ENCODE measurements at regions not wholly inside any gene's neighbourhood (a gene's known extent, or its start where the extent isn't known, plus 50 kb on each side); places are given as distances from the start of the nearest gene placed in this dataset.

DNA sequence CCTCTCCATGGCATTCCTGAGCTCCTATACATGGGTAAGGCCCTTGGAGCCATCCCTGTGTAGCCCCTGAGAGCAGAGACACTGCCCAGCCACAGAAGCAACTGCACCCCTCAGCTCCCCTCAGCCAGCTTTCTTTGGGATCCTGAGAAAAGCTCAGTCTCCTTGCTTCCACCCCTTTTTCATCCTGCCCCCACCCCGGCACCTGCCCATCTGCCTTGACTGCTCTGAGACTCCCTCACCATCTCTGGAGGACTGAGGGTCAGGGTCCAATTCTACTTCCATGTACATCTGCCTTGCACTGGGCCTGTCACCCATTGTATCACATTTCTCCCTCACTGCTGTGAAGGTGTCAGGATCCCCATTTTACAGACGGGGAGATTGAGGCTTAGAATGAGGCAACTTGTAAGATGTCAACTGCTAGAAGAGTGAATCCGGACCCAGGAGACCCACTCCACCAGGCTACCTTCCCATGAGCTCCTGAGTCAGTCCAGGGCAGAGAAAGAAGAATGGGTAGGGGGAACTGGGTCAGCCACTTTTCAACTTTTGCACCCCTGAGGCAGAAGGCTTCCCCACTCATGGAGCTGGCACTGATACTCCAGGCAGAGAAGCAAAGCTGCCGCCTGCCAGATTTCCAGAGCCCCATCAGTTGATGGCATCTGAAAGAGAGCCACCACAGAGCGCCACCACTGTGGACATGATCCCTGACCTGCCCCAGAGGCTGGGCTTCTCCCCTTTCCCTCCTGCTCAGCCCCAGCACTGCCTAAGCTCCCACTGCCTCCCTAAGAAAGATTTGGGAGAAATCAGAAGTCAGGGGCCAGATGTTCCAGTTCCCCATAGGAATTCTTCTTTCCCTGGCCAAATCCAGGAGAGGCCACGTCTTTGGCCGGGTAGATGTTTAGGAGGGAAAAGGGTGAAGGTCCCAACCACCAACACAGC is 135.4 kb downstream of the TMEM132E start:
- Histone ChIP-seq H3K4me1 (replicated peaks) (no peaks in the 10 kb centered on the region), H3K27ac (no peak overlapping the region), H3K4me3 (no peak overlapping the region), H3K9me3 (replicated peaks) (no peaks in the 10 kb centered on the region), H3K36me3 (no peaks in the 10 kb centered on the region), H3K27me3 (replicated peaks) (no peaks in the 10 kb centered on the region)
- peak in 1 of 2 experiments; percentile 18 for DNase-seq (ENCODE audit: low read depth in 1 of 2, low spot score in 2 of 2)

DNA sequence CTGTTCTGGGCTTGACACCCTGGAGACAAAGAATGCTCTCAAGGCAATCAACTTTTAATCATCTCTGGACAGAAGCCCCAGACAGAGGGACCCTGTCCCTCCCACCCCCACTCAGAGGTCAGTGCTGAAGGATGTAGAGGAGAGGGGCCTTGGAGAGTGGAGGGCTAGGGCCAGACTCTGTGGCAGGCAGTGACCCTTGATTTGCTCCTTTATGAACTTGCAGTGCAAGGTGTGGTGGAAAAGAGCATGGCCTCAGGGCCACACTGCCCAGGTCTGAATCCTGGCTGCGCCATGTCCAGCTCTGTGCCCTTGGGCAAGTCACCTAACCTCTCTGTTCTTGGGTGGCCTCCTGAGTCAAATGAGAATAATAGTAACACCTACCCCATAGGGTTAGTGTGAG is 134.3 kb downstream of the TMEM132E start:
- Histone ChIP-seq H3K4me1 (replicated peaks) (no peaks in the 10 kb centered on the region), H3K27ac (no peak overlapping the region), H3K27me3 (replicated peaks) (no peaks in the 10 kb centered on the region), H3K4me3 (no peak overlapping the region), H3K9me3 (replicated peaks) (no peaks in the 10 kb centered on the region), H3K36me3 (no peaks in the 10 kb centered on the region)
- peak in 1 of 2 experiments; percentile 16 for DNase-seq (ENCODE audit: low read depth in 1 of 2, low spot score in 2 of 2)

DNA sequence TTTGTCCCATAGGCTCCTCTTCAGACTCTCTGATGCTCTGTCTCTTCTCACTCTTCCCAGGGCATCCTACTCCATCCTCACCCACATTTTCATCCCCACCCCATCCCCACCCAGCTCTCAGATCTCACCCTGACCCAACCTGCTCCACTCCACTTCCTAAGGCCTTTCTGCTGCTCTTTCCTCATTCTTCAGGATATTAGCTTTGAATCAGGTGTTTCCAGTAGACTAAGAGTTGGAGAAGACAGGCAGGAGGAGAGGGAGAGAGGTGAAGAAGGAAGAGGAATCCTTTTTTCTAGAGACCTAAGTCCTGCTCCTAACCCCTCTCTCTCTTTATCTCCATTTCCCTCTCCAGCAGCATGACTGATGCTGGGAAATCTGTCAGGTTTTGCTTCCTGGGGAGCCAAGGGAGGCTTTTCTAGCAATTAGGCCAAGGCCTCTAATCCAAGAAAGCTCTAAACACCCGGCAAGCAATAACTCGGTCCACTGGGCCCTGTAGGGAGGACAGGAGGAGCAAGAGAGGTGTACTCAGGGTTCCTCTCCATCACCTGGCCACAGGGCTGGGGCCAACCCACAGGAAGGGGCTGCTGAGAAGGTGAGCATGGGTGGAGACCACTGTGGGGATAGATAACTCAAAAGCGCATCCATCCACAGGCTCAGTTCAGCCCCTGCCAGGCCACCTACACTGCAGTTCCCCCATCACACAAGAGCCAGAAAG is 133.3 kb downstream of the TMEM132E start:
- Histone ChIP-seq H3K27ac (no peak overlapping the region), H3K9me3 (replicated peaks) (no peaks in the 10 kb centered on the region), H3K36me3 (no peaks in the 10 kb centered on the region), H3K4me3 (no peak overlapping the region), H3K27me3 (replicated peaks) (no peaks in the 10 kb centered on the region), H3K4me1 (replicated peaks) (no peaks in the 10 kb centered on the region)
- peak in 1 of 2 experiments; percentile 18 for DNase-seq (ENCODE audit: low read depth in 1 of 2, low spot score in 2 of 2)

DNA sequence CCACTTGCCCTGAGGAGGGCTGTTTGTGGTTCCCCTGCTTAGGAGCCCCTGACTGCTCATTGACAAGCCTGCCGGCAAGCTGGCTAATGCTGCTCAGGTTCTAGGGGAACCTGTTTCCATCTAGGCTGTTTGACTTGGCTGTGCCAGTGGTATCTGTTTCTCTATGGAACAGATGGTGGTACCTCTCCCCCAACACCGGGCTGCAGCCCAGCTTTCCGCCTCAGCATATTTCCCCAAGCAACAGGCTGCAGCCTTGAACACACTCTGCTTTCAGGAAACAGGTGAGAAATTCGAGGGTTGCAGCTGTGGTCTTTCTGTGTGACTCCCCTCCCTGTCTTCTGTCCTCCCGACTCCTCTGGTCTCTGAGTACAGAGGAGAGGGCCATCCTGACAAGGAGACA is 132.3 kb downstream of the TMEM132E start:
- H3K4me3 ChIP-seq = no peak overlapping the region
- DNase-seq (ENCODE audit: low read depth in 1 of 2, low spot score in 2 of 2) = peak in 1 of 2 experiments; percentile 23
- H3K36me3 ChIP-seq = no peaks in the 10 kb centered on the region
- no peaks in the 10 kb centered on the region for H3K4me1 ChIP-seq (replicated peaks)
- H3K9me3 ChIP-seq (replicated peaks) = no peaks in the 10 kb centered on the region
- no peak overlapping the region for H3K27ac ChIP-seq
- no peaks in the 10 kb centered on the region for H3K27me3 ChIP-seq (replicated peaks)

DNA sequence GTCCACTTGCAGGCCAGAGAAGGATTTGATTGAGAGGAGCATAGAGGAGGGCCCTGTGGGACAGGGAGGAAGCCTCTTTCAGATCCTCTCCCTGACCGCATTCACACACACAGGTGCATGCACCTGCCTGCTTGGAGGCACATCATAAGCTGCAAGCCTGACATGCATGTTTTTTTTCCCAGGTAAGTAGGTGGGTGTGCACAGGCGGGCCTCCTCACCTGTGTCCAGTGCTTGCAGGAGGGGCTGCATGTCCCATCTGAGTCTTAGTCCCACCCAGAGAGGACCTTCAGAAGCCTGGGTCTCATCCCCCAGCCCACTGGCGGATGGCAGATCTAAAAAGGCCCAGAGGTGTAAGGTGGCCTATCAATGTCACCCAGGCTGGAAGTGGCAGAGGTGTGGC is 130.8 kb downstream of the TMEM132E start:
- Histone ChIP-seq H3K9me3 (replicated peaks) (no peaks in the 10 kb centered on the region), H3K4me1 (replicated peaks) (no peaks in the 10 kb centered on the region), H3K27ac (no peak overlapping the region), H3K4me3 (no peak overlapping the region), H3K36me3 (no peaks in the 10 kb centered on the region), H3K27me3 (replicated peaks) (no peaks in the 10 kb centered on the region)
- DNase-seq (ENCODE audit: low read depth in 1 of 2, low spot score in 2 of 2) = no peak

DNA sequence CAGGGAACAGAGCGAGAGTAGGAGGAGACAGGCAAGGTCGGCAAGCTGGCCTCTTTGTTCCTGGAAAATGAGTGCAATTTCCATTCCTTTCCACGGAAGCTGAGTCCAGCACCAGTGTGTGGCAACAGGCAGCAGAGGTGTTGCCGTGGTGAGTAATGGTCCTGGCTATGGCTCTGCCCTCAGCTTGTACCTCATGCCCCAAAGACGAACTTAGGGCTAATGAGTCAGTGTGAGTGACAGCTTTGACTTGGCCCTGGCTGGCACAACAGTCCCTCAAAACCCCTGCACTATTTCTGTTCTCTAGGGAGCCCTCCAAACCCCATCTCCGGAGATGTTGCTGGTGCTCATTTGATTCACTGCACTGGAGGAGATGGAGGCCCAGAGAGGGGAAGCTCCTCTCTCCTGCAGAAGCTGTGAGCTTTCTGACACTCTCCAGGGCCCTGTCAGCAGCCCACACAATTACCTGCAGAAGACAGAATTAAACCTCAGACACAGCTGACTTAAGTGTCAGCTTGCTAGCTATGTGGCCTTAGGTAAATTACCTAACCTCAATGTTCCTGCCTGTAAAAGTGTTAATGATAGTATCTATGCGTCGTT is 129.9 kb downstream of the TMEM132E start:
- no peaks in the 10 kb centered on the region for H3K9me3 ChIP-seq (replicated peaks)
- DNase-seq (ENCODE audit: low read depth in 1 of 2, low spot score in 2 of 2) = peak in 1 of 2 experiments; percentile 11
- H3K36me3 ChIP-seq = no peaks in the 10 kb centered on the region
- no peaks in the 10 kb centered on the region for H3K4me1 ChIP-seq (replicated peaks)
- H3K27ac ChIP-seq = no peak overlapping the region
- H3K4me3 ChIP-seq = no peak overlapping the region
- H3K27me3 ChIP-seq (replicated peaks) = no peaks in the 10 kb centered on the region

DNA sequence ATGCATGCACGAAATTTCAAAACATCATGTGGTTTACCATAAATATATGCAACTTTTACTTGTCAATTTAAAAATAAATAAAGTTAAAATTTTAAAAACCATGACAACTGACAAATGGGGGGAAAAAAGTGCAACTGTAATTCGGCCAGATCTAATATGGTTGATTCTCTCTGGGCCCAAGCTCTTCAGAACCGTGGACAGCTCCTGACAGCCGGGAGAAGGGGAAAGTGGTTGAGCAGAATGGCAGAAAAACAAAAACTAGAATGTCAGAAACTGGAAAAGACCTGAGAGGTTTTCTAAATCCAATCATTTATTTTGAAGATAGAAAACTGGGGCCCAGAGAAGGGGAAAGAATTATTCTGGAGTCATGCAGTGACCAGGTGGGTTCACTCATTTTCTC is 126.6 kb downstream of the TMEM132E start:
- Histone ChIP-seq H3K9me3 (replicated peaks) (no peaks in the 10 kb centered on the region), H3K27ac (no peak overlapping the region), H3K27me3 (replicated peaks) (no peaks in the 10 kb centered on the region), H3K4me3 (no peak overlapping the region), H3K4me1 (replicated peaks) (no peaks in the 10 kb centered on the region), H3K36me3 (no peaks in the 10 kb centered on the region)
- peak in 1 of 2 experiments; percentile 34 for DNase-seq (ENCODE audit: low read depth in 1 of 2, low spot score in 2 of 2)

DNA sequence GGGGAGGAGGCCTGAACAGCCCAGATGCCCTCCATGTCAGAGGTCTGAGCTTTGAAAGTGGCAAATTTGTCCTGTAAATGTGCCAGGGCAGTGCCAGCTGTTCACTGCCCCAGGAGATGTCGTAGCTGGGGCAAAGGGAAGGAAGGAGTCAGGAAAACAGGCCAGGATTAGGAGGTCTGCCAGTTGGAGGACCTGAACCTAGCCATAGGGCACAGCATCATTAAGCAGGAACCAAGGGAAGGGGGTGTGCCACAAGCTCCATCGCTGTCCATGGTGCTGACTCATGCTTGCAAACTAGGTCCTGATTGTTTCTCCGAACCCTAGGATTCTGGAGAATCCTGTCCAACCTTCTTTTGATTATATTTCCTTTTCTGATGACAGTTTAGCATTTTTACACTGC is 124.2 kb downstream of the TMEM132E start:
- Histone ChIP-seq H3K36me3 (no peaks in the 10 kb centered on the region), H3K27me3 (replicated peaks) (no peaks in the 10 kb centered on the region), H3K4me1 (replicated peaks) (no peaks in the 10 kb centered on the region), H3K27ac (no peak overlapping the region), H3K9me3 (replicated peaks) (no peaks in the 10 kb centered on the region), H3K4me3 (no peak overlapping the region)
- DNase-seq (ENCODE audit: low read depth in 1 of 2, low spot score in 2 of 2) = peak; percentile 8 to 41

DNA sequence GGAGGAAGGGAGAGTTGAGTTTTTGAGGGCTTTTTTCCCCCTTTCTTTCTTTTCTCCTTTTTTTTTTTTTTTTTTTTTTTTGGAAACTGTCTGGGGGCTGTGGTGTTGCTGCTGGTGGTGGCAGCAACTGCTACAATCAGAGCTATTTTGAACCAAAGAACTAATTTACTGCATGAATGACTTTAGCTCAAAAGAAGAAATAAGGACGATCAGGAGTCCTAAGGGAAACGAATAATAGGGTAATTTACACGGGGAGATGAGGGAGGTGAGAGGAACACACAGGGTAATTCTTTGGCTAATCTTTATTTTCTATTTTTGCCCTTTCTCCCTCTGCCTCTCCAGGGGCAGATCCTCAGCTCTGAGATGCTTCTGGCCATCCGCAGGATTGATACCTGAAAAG is 119.8 kb downstream of the TMEM132E start:
- no peak for DNase-seq (ENCODE audit: low read depth in 1 of 2, low spot score in 2 of 2)
- Histone ChIP-seq H3K9me3 (replicated peaks) (no peaks in the 10 kb centered on the region), H3K4me1 (replicated peaks) (no peaks in the 10 kb centered on the region), H3K4me3 (no peak overlapping the region), H3K27me3 (replicated peaks) (no peaks in the 10 kb centered on the region), H3K36me3 (no peaks in the 10 kb centered on the region), H3K27ac (no peak overlapping the region)

DNA sequence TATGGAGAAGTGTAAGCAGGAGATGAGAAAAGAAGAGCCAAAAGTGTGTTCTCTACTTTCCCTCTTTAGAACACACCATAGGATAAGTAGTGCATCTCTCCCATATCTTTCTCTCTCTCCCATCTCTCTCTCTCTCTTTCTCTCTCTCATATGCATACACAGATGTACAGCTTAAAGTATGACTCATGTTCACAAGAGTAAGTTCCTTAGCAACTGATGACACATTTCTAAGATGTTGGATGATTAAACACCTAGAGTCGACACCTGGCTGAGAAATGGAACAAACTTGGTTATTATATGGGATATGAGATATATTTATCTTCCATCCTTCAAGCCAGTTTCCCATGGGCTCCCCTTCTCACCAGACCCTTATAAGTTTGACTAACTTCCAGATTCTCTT is 113.5 kb downstream of the TMEM132E start:
- Histone ChIP-seq H3K9me3 (replicated peaks) (no peaks in the 10 kb centered on the region), H3K36me3 (no peaks in the 10 kb centered on the region), H3K27ac (no peak overlapping the region), H3K27me3 (replicated peaks) (no peaks in the 10 kb centered on the region), H3K4me3 (no peak overlapping the region), H3K4me1 (replicated peaks) (no peaks in the 10 kb centered on the region)
- DNase-seq (ENCODE audit: low read depth in 1 of 2, low spot score in 2 of 2) = no peak

Measured in SJSA1 (cell line).